Skin epidermis (tissue), 12 donors: ENCODE measurements at regions not wholly inside any gene's neighbourhood (a gene's known extent, or its start where the extent isn't known, plus 50 kb on each side); places are given as distances from the start of the nearest gene placed in this dataset.
"Not testable (repeated sequence)": the region's sequence is repeated elsewhere in the genome, so short reads cannot be mapped to it uniquely, and the experiment has no call there.

Source experiments
- H3K27ac ChIP-seq, 21 experiments: fragments of 200-600 bp; sonication (generic) in 11 of 21; one replicate each; pipeline ENCODE4 v1.5.0; 2020; ENCODE audit warnings: mild to moderate bottlenecking in 3 of 21, inconsistent platforms in 2 of 21, moderate library complexity in 2 of 21
- H3K4me3 ChIP-seq, 7 experiments: fragments of 200-600 bp; sonication (generic) in 2 of 7; one replicate each; pipeline ENCODE4 v1.5.0; 2020; ENCODE audit warnings: inconsistent platforms in 2 of 7, mild to moderate bottlenecking in 2 of 7, moderate library complexity in 1 of 7

DNA sequence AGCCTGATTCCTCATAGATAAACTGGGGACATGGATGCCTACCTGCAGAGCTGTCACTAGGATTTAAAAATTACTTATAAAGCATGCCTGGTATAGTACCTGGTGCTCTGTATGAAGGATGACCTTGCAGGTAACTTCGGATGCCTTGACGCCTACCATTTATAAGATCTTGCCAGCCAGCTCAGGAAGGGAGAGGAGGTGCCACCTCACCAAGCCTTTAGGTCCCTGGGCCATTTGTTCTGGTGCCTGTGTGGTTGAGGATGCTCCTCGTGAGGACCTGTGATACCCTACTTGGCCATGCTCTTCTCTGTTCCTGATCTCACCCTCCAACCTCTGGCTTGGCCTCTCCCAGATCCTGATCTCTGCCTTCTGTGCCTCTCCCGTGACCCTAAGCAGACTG, 85.2 kb downstream of the FDX1 start:
- no peak overlapping the region for H3K27ac ChIP-seq
- H3K4me3 ChIP-seq = no peak overlapping the region

- not testable (repeated sequence) for H3K4me3 ChIP-seq
Observed at GRCh38 chr11:110517381-110517780, 87.6 kb downstream of the FDX1 start.

GRCh38 chr11:110518809-110519514, 89.2 kb downstream of the FDX1 start:
- Histone ChIP-seq H3K4me3 (no peak overlapping the region), H3K27ac (no peak overlapping the region)

More at GRCh38 chr11:110517381-110517780, 87.6 kb downstream of the FDX1 start:
- H3K27ac ChIP-seq = not testable (repeated sequence)

GRCh38 chr11:110519796-110520195, 90.0 kb downstream of the FDX1 start:
- Histone ChIP-seq H3K27ac (no peak overlapping the region), H3K4me3 (no peak overlapping the region)

- Histone ChIP-seq H3K4me3 (no peak overlapping the region), H3K27ac (no peak overlapping the region)
Observed at GRCh38 chr11:110522471-110522870, 92.7 kb downstream of the FDX1 start.

DNA sequence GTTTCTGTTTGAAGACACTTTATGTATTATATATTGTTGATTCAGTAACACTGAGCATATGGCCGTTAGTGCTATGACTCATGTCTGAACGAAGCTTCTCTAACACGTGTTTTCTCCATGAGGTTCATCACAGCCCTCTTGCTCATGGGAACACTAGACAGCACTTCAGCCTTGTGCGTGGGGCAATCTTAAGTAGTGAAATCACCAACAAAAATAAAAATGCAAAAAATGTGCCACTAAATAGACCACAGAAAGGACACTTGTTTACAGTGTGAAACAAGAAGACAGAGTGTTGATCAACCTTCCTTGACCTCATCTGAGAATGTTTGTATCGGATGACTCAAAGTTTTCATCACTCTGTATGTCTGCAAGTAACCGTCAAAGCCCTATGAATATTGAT, 94.5 kb downstream of the FDX1 start:
- Histone ChIP-seq H3K27ac (no peak overlapping the region), H3K4me3 (no peak overlapping the region)

DNA sequence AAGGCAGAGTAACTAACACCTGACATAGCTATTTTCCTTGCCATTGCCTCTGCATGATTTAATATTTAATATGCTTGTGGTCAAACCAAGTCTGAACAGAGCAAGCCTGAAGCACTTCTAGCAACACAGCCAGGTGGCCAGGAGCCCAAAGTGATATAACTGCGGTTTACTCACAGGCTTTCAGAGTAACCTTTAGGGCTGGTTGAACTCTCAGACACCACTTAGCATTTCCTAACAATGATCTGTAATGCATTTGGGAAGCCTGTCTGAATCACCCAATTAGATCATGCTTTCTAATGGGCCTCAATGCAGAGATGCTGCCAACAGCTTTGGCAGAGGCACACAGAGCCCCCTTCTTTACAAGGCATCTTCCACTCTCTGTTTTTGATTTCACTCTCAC, 96.1 kb downstream of the FDX1 start:
- Histone ChIP-seq H3K4me3 (no peak overlapping the region), H3K27ac (peak overlapping the region in 7 of 21 experiments; percentile 8 to 44 (median 23))

GRCh38 chr11:110526323-110526722, 96.6 kb downstream of the FDX1 start:
- Histone ChIP-seq H3K27ac (peak overlapping the region in 8 of 21 experiments; percentile 8 to 57 (median 22)), H3K4me3 (no peak overlapping the region)
